Endodermal cell (in vitro differentiated cells): ENCODE measurements at regions not wholly inside any gene's neighbourhood (a gene's known extent, or its start where the extent isn't known, plus 50 kb on each side); places are given as distances from the start of the nearest gene placed in this dataset.

ENCODE experiments used
- DNase-seq: peaks from one replicate; pipeline ENCODE4 v3.0.0-alpha.2; 2017
- H3K27ac ChIP-seq: 2 replicates; pipeline ENCODE4 v1.5.1; 2013; ENCODE audit warnings: mild to moderate bottlenecking, low read depth, low read length, moderate library complexity
- H3K27me3 ChIP-seq: 2 replicates; pipeline ENCODE4 v1.6.1; 2013; ENCODE audit warnings: mild to moderate bottlenecking, low read length, moderate library complexity; ENCODE audit not compliant: insufficient read depth, control insufficient read depth, poor library complexity, severe bottlenecking
- H3K36me3 ChIP-seq: 2 replicates; pipeline ENCODE4 v1.7.0; 2013; ENCODE audit warnings: mild to moderate bottlenecking, low read length, moderate library complexity; ENCODE audit not compliant: control insufficient read depth, insufficient read depth
- H3K4me1 ChIP-seq: one replicate; pipeline ENCODE4 v1.7.0; 2013; ENCODE audit warnings: low read length; ENCODE audit not compliant: control insufficient read depth, insufficient read depth
- H3K4me3 ChIP-seq: 2 replicates; pipeline ENCODE4 v1.5.1; 2013; ENCODE audit warnings: mild to moderate bottlenecking, low read length, moderate library complexity
- H3K9ac ChIP-seq: 2 replicates; pipeline ENCODE4 v1.6.1; 2013; ENCODE audit warnings: mild to moderate bottlenecking, low read length, moderate library complexity; ENCODE audit not compliant: poor library complexity, severe bottlenecking; ENCODE audit errors: extremely low read depth
- H3K9me3 ChIP-seq: 2 replicates; pipeline ENCODE4 v1.6.1; 2013; ENCODE audit warnings: mild to moderate bottlenecking, low read length, moderate library complexity; ENCODE audit not compliant: control insufficient read depth
- H3K27ac Mint-ChIP-seq: 2 replicates; pipeline ENCODE4 v1.8.0; 2020; ENCODE audit warnings: mixed read lengths
- H3K27me3 Mint-ChIP-seq: 2 replicates; pipeline ENCODE4 v1.8.0; 2021; ENCODE audit warnings: mild to moderate bottlenecking, mixed read lengths; ENCODE audit not compliant: insufficient read depth
- H3K36me3 Mint-ChIP-seq: 2 replicates; pipeline ENCODE4 v1.8.0; 2020; ENCODE audit warnings: low read depth, mixed read lengths
- H3K4me1 Mint-ChIP-seq: 2 replicates; pipeline ENCODE4 v1.8.0; 2020; ENCODE audit warnings: mixed read lengths
- H3K4me3 Mint-ChIP-seq: 2 replicates; pipeline ENCODE4 v1.8.0; 2020; ENCODE audit warnings: mild to moderate bottlenecking, moderate library complexity, mixed read lengths
- H3K9me3 Mint-ChIP-seq: 2 replicates; pipeline ENCODE4 v1.8.0; 2020; ENCODE audit warnings: mild to moderate bottlenecking, mixed read lengths
- CTCF ChIP-seq: fragments of 200-600 bp; sonication (generic); conservative IDR thresholded peaks from 2 replicates; pipeline ENCODE4 v1.5.0; 2021; ENCODE audit warnings: antibody characterized with exemption, mild to moderate bottlenecking
- WGBS, 2 experiments: methylation state at CpG; one replicate each; pipeline versions ENCODE4 v1.1.5 to v1.1.7; 2013; ENCODE audit warnings: missing lambda C conversion rate in 2 of 2, mixed read lengths in 1 of 2; ENCODE audit not compliant: insufficient coverage in 1 of 2, insufficient read length in 1 of 2; 5-methylcytosine and 5-hydroxymethylcytosine counted together

DNA sequence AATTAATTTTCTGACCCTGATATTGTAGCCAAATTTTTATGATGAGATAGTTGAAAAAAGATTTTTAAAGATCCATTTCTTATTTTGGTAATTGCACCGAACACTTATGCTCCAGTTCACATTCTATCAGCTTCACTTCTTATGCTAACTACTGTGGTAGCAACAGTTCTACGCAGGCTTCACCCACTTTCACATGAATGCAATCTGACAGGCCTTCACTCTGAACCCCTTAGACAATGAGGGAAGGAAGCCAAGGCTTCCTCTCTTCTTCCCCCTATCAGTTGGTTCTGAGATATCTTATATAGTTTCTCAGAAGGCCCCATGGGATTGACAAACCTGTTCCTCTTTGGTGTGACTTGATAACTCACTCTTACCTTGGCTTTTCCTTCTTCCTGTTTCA is 185.8 kb downstream of the CETN3 start:
- peaks cover 3% of the 10 kb centered on the region for H3K27me3 Mint-ChIP-seq
- no peaks in the 10 kb centered on the region for H3K4me1 ChIP-seq
- H3K9me3 ChIP-seq: no peaks in the 10 kb centered on the region
- H3K27ac ChIP-seq: no peak overlapping the region
- TF ChIP-seq CTCF: no peak
- H3K4me1 Mint-ChIP-seq: no peaks in the 10 kb centered on the region
- H3K4me3 ChIP-seq: no peak overlapping the region
- no peak overlapping the region for H3K9ac ChIP-seq
- H3K4me3 Mint-ChIP-seq: no peak overlapping the region
- H3K36me3 Mint-ChIP-seq: no peaks in the 10 kb centered on the region
- H3K27me3 ChIP-seq: no peaks in the 10 kb centered on the region
- WGBS, 2 experiments: 84% methylated on average over 2 of the region's 2 CpGs; no CpG with 5 or more reads in 1 of the 2 experiments
- H3K27ac Mint-ChIP-seq: no peak overlapping the region
- H3K9me3 Mint-ChIP-seq: no peaks in the 10 kb centered on the region
- H3K36me3 ChIP-seq: no peaks in the 10 kb centered on the region
- DNase-seq: no peak

- no peak for TF ChIP-seq CTCF
- H3K9me3 ChIP-seq: no peaks in the 10 kb centered on the region
- Mint-ChIP-seq H3K27me3 (peaks cover 3% of the 10 kb centered on the region), H3K4me3 (no peak overlapping the region), H3K4me1 (no peaks in the 10 kb centered on the region), H3K9me3 (peaks cover under 1% of the 10 kb centered on the region), H3K27ac (no peak overlapping the region), H3K36me3 (no peaks in the 10 kb centered on the region)
- H3K9ac ChIP-seq: no peak overlapping the region
- H3K27ac ChIP-seq: no peak overlapping the region
- no peaks in the 10 kb centered on the region for H3K36me3 ChIP-seq
- no peaks in the 10 kb centered on the region for H3K4me1 ChIP-seq
- 83% methylated on average over 2 of the region's 2 CpGs; no CpG with 5 or more reads in 1 of the 2 experiments for WGBS, 2 experiments
- no peak overlapping the region for H3K4me3 ChIP-seq
- no peaks in the 10 kb centered on the region for H3K27me3 ChIP-seq
- DNase-seq: no peak
These were observed 187.6 kb downstream of the CETN3 start for GRCh38 chr5:90221951-90222350.

DNA sequence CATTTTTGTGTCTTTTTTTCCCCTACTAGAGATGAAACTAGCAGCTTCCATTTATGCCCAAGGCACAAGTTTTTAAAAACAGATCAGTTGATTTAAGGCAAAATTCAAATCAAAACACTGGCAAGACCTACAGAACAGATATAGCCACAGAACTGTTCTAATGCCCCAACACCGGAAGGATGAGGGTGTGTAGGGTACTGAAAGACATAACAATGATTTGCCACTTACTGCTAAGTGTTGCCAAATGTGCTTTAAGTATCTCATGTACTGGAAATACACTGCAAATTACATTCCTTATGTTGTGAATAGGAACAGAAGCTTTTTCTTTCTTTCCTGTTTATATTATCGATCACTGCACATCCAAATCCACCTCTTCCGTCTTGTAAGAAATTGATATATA is 189.0 kb downstream of the CETN3 start:
- TF ChIP-seq CTCF: no peak
- H3K9me3 Mint-ChIP-seq: peaks cover 12% of the 10 kb centered on the region
- H3K27me3 ChIP-seq: no peaks in the 10 kb centered on the region
- no peaks in the 10 kb centered on the region for H3K36me3 ChIP-seq
- WGBS, 2 experiments: 87% methylated on average over 2 of the region's 3 CpGs; no CpG with 5 or more reads in 1 of the 2 experiments
- peaks cover 2% of the 10 kb centered on the region for H3K36me3 Mint-ChIP-seq
- H3K27me3 Mint-ChIP-seq: peaks cover 3% of the 10 kb centered on the region
- DNase-seq: no peak
- no peaks in the 10 kb centered on the region for H3K4me1 Mint-ChIP-seq
- H3K9me3 ChIP-seq: no peaks in the 10 kb centered on the region
- H3K9ac ChIP-seq: no peak overlapping the region
- no peaks in the 10 kb centered on the region for H3K4me1 ChIP-seq
- no peak overlapping the region for H3K27ac ChIP-seq
- no peak overlapping the region for H3K27ac Mint-ChIP-seq
- H3K4me3 Mint-ChIP-seq: no peak overlapping the region
- no peak overlapping the region for H3K4me3 ChIP-seq
